Gastroesophageal sphincter (tissue), 2 donors: ENCODE measurements at regions not wholly inside any gene's neighbourhood (a gene's known extent, or its start where the extent isn't known, plus 50 kb on each side); places are given as distances from the start of the nearest gene placed in this dataset.

Experiments used
- EP300 ChIP-seq: sonication (generic); formaldehyde crosslinking; IDR thresholded peaks from one replicate; pipeline ENCODE4 v1.6.1; 2017; ENCODE audit warnings: antibody characterized with exemption, mild to moderate bottlenecking
- POLR2A ChIP-seq, 2 donors: fragments of 450-650 bp; IDR thresholded peaks; one replicate each; pipeline ENCODE4 v1.6.1; 2017; ENCODE audit warnings: antibody characterized with exemption in 2 of 2, mild to moderate bottlenecking in 2 of 2, moderate library complexity in 1 of 2

- no peak for TF ChIP-seq POLR2A (IDR thresholded peaks at IDR 0.05)
- no peak for TF ChIP-seq EP300
Observed at GRCh38 chr12:82019533-82019932, 260.4 kb upstream of the PPFIA2 start.
